Stomach (tissue), 8 donors: ENCODE measurements at regions not wholly inside any gene's neighbourhood (a gene's known extent, or its start where the extent isn't known, plus 50 kb on each side); places are given as distances from the start of the nearest gene placed in this dataset.

Experiments used
- DNase-seq, 2 donors: peaks; one replicate each; pipeline versions ENCODE4 v3.0.0 to v3.0.0-alpha.2; 2013 to 2019
- H3K27ac ChIP-seq, 5 donors: fragments of 200-600 bp in 4 of 5; sonication (generic) in 4 of 5; one replicate each; pipeline ENCODE4 v1.5.1; 2013 to 2019; ENCODE audit warnings: mild to moderate bottlenecking in 1 of 5, moderate library complexity in 1 of 5
- H3K27me3 ChIP-seq, 3 donors: fragments of 200-600 bp; sonication (generic); one replicate each; pipeline ENCODE4 v1.5.1; 2017 to 2019; ENCODE audit warnings: mixed run types in 1 of 3
- H3K36me3 ChIP-seq, 4 donors: fragments of 200-600 bp; sonication (generic); 1 replicate in 3 of 4; 2 replicates in 1 of 4; pipeline ENCODE4 v1.5.1; 2016 to 2019
- H3K4me1 ChIP-seq, 4 donors: fragments of 200-600 bp; sonication (generic); one replicate each; pipeline ENCODE4 v1.5.1; 2016 to 2019
- H3K4me3 ChIP-seq, 4 donors: fragments of 200-600 bp; sonication (generic) in 3 of 4; one replicate each; pipeline ENCODE4 v1.5.1; 2016 to 2019; ENCODE audit warnings: mild to moderate bottlenecking in 1 of 4
- H3K9me3 ChIP-seq, 4 donors: fragments of 200-600 bp; sonication (generic); one replicate each; pipeline ENCODE4 v1.5.1; 2016 to 2019
- CTCF ChIP-seq, 7 experiments: fragments of 450-650 bp in 4 of 7; fragments of 200-600 bp in 3 of 7; sonication (generic) in 3 of 7; IDR thresholded peaks; one replicate each; pipeline ENCODE4 v1.5.1; 2016 to 2019; ENCODE audit warnings: antibody characterized with exemption in 7 of 7, control low read depth in 2 of 7, mild to moderate bottlenecking in 1 of 7
- EP300 ChIP-seq: sonication (generic); formaldehyde crosslinking; IDR thresholded peaks from one replicate; pipeline ENCODE4 v1.6.1; 2017; ENCODE audit warnings: antibody characterized with exemption
- POLR2A ChIP-seq, 4 donors: fragments of 450-650 bp; IDR thresholded peaks; one replicate each; pipeline ENCODE4 v1.6.1; 2016; ENCODE audit warnings: antibody characterized with exemption in 4 of 4, control low read depth in 2 of 4, mild to moderate bottlenecking in 1 of 4, moderate library complexity in 1 of 4
- POLR2AphosphoS5 ChIP-seq, 3 donors: sonication (generic); formaldehyde crosslinking; IDR thresholded peaks; one replicate each; pipeline ENCODE4 v1.6.1; 2016; ENCODE audit warnings: antibody characterized with exemption in 3 of 3
- WGBS, 5 donors: extraction: QIAGEN DNeasy Blood & Tissue Kit in 3 of 5; methylation state at CpG; one replicate each; pipeline versions ENCODE4 v1.1.5 to v1.1.7; 2013 to 2018; 5-methylcytosine and 5-hydroxymethylcytosine counted together
- intact Hi-C: fragments of 100-400 bp; cut with DNase I; formaldehyde crosslinking; loops from one replicate; pipeline ENCODE4 v1.15.1; 2023; ENCODE audit warnings: low total_unique reads
- donor health status: healthy with polysubstance abuse.
- donor health status: Bipolar disorder and iron deficiency.
- donor health status: healthy.

- Histone ChIP-seq H3K27me3 (no peaks in the 10 kb centered on the region), H3K27ac (no peak overlapping the region), H3K9me3 (no peaks in the 10 kb centered on the region), H3K36me3 (no peaks in the 10 kb centered on the region), H3K4me3 (no peak overlapping the region), H3K4me1 (peaks cover 0 to 28% (median 10%) of the 10 kb centered on the region in 4 donors)
- TF ChIP-seq EP300 (no peak), POLR2AphosphoS5 (IDR thresholded peaks at IDR 0.05) (no peak), CTCF (IDR thresholded peaks at IDR 0.05) (no peak), POLR2A (IDR thresholded peaks at IDR 0.05) (no peak)
- DNase-seq, result no peak
- 85 to 93% (median 90%) methylated on average over 5 of the region's 5 CpGs for WGBS, 5 donors
- intact Hi-C loops, result no loop called here
These were observed 169.2 kb upstream of the NCAM1 start for GRCh38 chr11:112792070-112792469.

- DNase-seq, result no peak
- intact Hi-C loops, result no loop called here
- 77 to 100% (median 83%) methylated on average over 1 of the region's 1 CpG for WGBS, 5 donors
- H3K4me3 ChIP-seq, result no peak overlapping the region
- H3K36me3 ChIP-seq, result no peaks in the 10 kb centered on the region
- H3K9me3 ChIP-seq, result no peaks in the 10 kb centered on the region
- H3K27ac ChIP-seq, result peak overlapping the region in 1 of 5 donors; percentile 47
- peaks cover 0 to 36% (median 10%) of the 10 kb centered on the region in 4 donors for H3K4me1 ChIP-seq
- H3K27me3 ChIP-seq, result no peaks in the 10 kb centered on the region
- TF ChIP-seq POLR2A (IDR thresholded peaks at IDR 0.05) (no peak), POLR2AphosphoS5 (IDR thresholded peaks at IDR 0.05) (no peak), EP300 (no peak), CTCF (IDR thresholded peaks at IDR 0.05) (no peak)
These were observed 167.8 kb upstream of the NCAM1 start for GRCh38 chr11:112793416-112793815.

GRCh38 chr11:112794331-112794846 lies 166.8 kb upstream of the NCAM1 start:
- TF ChIP-seq CTCF (IDR thresholded peaks at IDR 0.05) (no peak), EP300 (no peak), POLR2A (IDR thresholded peaks at IDR 0.05) (no peak), POLR2AphosphoS5 (IDR thresholded peaks at IDR 0.05) (peak in 1 of 3 donors; percentile 43)
- intact Hi-C loops, result no loop called here
- Histone ChIP-seq H3K9me3 (no peaks in the 10 kb centered on the region), H3K36me3 (no peaks in the 10 kb centered on the region), H3K4me3 (no peak overlapping the region), H3K4me1 (peaks cover 0 to 36% (median 10%) of the 10 kb centered on the region in 4 donors), H3K27ac (peak overlapping the region in 2 of 5 donors; percentile 47 to 65), H3K27me3 (no peaks in the 10 kb centered on the region)
- no peak for DNase-seq
- WGBS, 5 donors, result 79 to 92% (median 87%) methylated on average over 2 of the region's 2 CpGs

GRCh38 chr11:112795142-112795815 lies 165.9 kb upstream of the NCAM1 start:
- H3K27ac ChIP-seq, result peak overlapping the region in 3 of 5 donors; percentile 47 to 65 (median 52)
- H3K27me3 ChIP-seq, result no peaks in the 10 kb centered on the region
- peaks cover 0 to 36% (median 10%) of the 10 kb centered on the region in 4 donors for H3K4me1 ChIP-seq
- intact Hi-C loops, result no loop called here
- H3K9me3 ChIP-seq, result no peaks in the 10 kb centered on the region
- WGBS, 5 donors, result 60 to 83% (median 74%) methylated on average over 14 of the region's 14 CpGs
- peak; percentile 35 to 41 for DNase-seq
- no peak for TF ChIP-seq POLR2AphosphoS5 (IDR thresholded peaks at IDR 0.05)
- TF ChIP-seq CTCF (IDR thresholded peaks at IDR 0.05), result peak in 5 of 7 experiments; percentile 29 to 59 (median 48)
- H3K4me3 ChIP-seq, result no peak overlapping the region
- no peaks in the 10 kb centered on the region for H3K36me3 ChIP-seq
